Epithelial cell of proximal tubule (primary cell): ENCODE measurements at regions not wholly inside any gene's neighbourhood (a gene's known extent, or its start where the extent isn't known, plus 50 kb on each side); places are given as distances from the start of the nearest gene placed in this dataset.

Experiments
- DNase-seq: peaks from one replicate; pipeline ENCODE4 v3.0.0-alpha.2; 2011; ENCODE audit warnings: low read depth
- H3K4me3 ChIP-seq: 2 replicates; pipeline ENCODE4 v1.5.1; 2011; ENCODE audit warnings: low read depth, mild to moderate bottlenecking, low read length
- CTCF ChIP-seq: conservative IDR thresholded peaks from 2 replicates; pipeline ENCODE4 v1.5.1; 2012; ENCODE audit warnings: low read depth, mild to moderate bottlenecking, low read length

GRCh38 chr2:81148323-81148722, 843.8 kb upstream of the LRRTM1 start:
- no peak for DNase-seq
- TF ChIP-seq CTCF: no peak
- no peak overlapping the region for H3K4me3 ChIP-seq

GRCh38 chr2:81136296-81136695, 831.7 kb upstream of the LRRTM1 start:
- TF ChIP-seq CTCF: no peak
- DNase-seq: no peak
- H3K4me3 ChIP-seq: no peak overlapping the region

- DNase-seq: no peak
- no peak overlapping the region for H3K4me3 ChIP-seq
- TF ChIP-seq CTCF: no peak
Measured at GRCh38 chr2:81097361-81097760, 792.8 kb upstream of the LRRTM1 start.

- DNase-seq: no peak
- H3K4me3 ChIP-seq: no peak overlapping the region
- no peak for TF ChIP-seq CTCF
Measured at GRCh38 chr2:81093031-81093430, 788.5 kb upstream of the LRRTM1 start.

GRCh38 chr2:81087646-81088045, 783.1 kb upstream of the LRRTM1 start:
- no peak overlapping the region for H3K4me3 ChIP-seq
- DNase-seq: no peak
- TF ChIP-seq CTCF: no peak

GRCh38 chr2:81084101-81084500, 779.5 kb upstream of the LRRTM1 start:
- TF ChIP-seq CTCF: no peak
- no peak overlapping the region for H3K4me3 ChIP-seq
- no peak for DNase-seq

GRCh38 chr2:81078631-81079030, 774.1 kb upstream of the LRRTM1 start:
- DNase-seq: no peak
- TF ChIP-seq CTCF: no peak
- H3K4me3 ChIP-seq: no peak overlapping the region
